ENCODE measurements at regions not wholly inside any gene's neighbourhood (a gene's known extent, or its start where the extent isn't known, plus 50 kb on each side); places are given as distances from the start of the nearest gene placed in this dataset.

DNA sequence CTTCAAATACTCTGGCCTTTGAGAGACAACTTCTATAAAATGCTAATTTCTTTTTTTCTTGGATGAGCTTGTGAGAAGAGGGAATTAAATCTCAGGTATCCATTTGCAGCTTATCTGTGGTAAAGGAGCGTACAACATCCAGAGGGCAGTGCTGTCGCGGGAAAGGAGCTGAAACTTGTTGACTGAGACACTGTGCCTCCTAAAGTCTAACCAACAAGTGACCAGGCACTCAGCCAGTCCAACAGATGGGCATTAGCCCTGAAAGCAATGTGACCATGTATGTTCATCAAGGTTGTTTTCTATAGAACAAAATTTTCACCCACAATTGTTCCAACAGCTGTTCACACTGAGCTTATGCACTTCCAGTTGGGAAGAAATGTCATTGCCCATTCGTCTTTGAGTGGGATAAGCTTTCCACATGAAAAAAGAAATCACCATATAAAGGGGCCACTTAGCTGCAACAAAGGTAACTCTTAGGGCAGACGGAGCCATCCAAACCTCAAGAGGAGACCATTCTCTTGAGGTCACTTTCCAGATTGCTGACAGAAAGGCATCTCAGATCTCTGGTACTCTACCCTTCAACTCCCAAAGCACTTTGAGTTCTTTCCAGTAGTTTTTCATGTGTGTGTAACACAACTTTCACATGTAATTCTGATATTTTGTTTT is 244.8 kb upstream of the NEIL3 start:
- H3K4me3 ChIP-seq (ENCODE audit: low read length), result no peak overlapping the region
- no peaks in the 10 kb centered on the region for H3K79me2 ChIP-seq (ENCODE audit: low read length)

GRCh38 chr4:177066746-177067145 is 242.9 kb upstream of the NEIL3 start:
- Histone ChIP-seq H3K79me2 (ENCODE audit: low read length) (no peaks in the 10 kb centered on the region), H2AFZ (ENCODE audit: low read depth, low read length) (no peak overlapping the region), H3K9ac (ENCODE audit: low read length) (no peak overlapping the region), H4K20me1 (ENCODE audit: insufficient read depth, low read length) (no peaks in the 10 kb centered on the region), H3K27me3 (ENCODE audit: low read depth, low read length) (no peaks in the 10 kb centered on the region), H3K4me2 (ENCODE audit: low read length) (no peak overlapping the region), H3K9me3 (ENCODE audit: insufficient read depth, low read length) (no peaks in the 10 kb centered on the region), H3K4me3 (ENCODE audit: low read length) (no peak overlapping the region), H3K27ac (ENCODE audit: low read length) (no peak overlapping the region), H3K4me1 (ENCODE audit: low read length) (no peaks in the 10 kb centered on the region), H3K36me3 (replicated peaks; ENCODE audit: low read depth, low read length) (no peaks in the 10 kb centered on the region)
- TF ChIP-seq EZH2phosphoT487 (IDR thresholded peaks at IDR 0.05; ENCODE audit: low read depth), result no peak
- TF ChIP-seq, protein P1, sequence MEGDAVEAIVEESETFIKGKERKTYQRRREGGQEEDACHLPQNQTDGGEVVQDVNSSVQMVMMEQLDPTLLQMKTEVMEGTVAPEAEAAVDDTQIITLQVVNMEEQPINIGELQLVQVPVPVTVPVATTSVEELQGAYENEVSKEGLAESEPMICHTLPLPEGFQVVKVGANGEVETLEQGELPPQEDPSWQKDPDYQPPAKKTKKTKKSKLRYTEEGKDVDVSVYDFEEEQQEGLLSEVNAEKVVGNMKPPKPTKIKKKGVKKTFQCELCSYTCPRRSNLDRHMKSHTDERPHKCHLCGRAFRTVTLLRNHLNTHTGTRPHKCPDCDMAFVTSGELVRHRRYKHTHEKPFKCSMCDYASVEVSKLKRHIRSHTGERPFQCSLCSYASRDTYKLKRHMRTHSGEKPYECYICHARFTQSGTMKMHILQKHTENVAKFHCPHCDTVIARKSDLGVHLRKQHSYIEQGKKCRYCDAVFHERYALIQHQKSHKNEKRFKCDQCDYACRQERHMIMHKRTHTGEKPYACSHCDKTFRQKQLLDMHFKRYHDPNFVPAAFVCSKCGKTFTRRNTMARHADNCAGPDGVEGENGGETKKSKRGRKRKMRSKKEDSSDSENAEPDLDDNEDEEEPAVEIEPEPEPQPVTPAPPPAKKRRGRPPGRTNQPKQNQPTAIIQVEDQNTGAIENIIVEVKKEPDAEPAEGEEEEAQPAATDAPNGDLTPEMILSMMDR (IDR thresholded peaks at IDR 0.05; ENCODE audit: low read depth, low read length), result no peak

More for the DNA sequence above, 244.8 kb upstream of the NEIL3 start:
- Histone ChIP-seq H3K9me3 (ENCODE audit: insufficient read depth, low read length) (no peaks in the 10 kb centered on the region), H3K4me2 (ENCODE audit: low read length) (no peak overlapping the region), H3K27ac (ENCODE audit: low read length) (no peak overlapping the region), H4K20me1 (ENCODE audit: insufficient read depth, low read length) (no peaks in the 10 kb centered on the region), H3K27me3 (ENCODE audit: low read depth, low read length) (no peaks in the 10 kb centered on the region), H3K36me3 (replicated peaks; ENCODE audit: low read depth, low read length) (no peaks in the 10 kb centered on the region), H3K4me1 (ENCODE audit: low read length) (no peaks in the 10 kb centered on the region), H2AFZ (ENCODE audit: low read depth, low read length) (no peak overlapping the region), H3K9ac (ENCODE audit: low read length) (no peak overlapping the region)
- TF ChIP-seq, protein P1 (IDR thresholded peaks at IDR 0.05; ENCODE audit: low read depth, low read length), result no peak
- TF ChIP-seq EZH2phosphoT487 (IDR thresholded peaks at IDR 0.05; ENCODE audit: low read depth), result no peak

DNA sequence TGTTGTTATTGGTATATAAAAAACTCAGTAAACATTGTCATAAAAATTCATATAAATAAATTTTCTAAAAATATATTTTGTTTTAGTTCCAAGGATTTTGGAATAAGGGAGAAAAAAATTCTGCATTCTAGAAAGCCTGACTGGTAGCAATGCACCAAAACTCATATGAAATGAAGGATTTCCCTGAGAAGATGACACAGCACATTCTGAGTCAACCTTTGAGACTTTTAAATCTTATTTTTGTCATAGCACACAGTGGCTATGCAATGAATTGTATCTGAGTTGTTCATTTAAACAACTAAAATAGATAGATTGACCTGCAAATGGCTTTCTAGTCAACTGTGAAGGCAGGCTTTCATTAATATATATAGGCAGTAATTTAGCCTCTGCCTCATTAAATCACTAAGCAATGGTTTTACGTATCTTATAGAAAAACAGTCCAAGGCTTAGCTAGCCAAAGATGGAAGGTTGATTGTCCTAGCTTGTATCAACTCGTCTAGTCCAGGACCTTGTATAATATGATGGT is 239.1 kb upstream of the NEIL3 start:
- Histone ChIP-seq H4K20me1 (ENCODE audit: insufficient read depth, low read length) (no peaks in the 10 kb centered on the region), H3K27ac (ENCODE audit: low read length) (no peak overlapping the region), H3K9me3 (ENCODE audit: insufficient read depth, low read length) (no peaks in the 10 kb centered on the region), H3K4me3 (ENCODE audit: low read length) (no peak overlapping the region), H3K4me1 (ENCODE audit: low read length) (no peaks in the 10 kb centered on the region), H2AFZ (ENCODE audit: low read depth, low read length) (no peak overlapping the region), H3K36me3 (replicated peaks; ENCODE audit: low read depth, low read length) (no peaks in the 10 kb centered on the region), H3K79me2 (ENCODE audit: low read length) (no peaks in the 10 kb centered on the region), H3K27me3 (ENCODE audit: low read depth, low read length) (no peaks in the 10 kb centered on the region), H3K9ac (ENCODE audit: low read length) (no peak overlapping the region), H3K4me2 (ENCODE audit: low read length) (no peak overlapping the region)
- no peak for TF ChIP-seq EZH2phosphoT487 (IDR thresholded peaks at IDR 0.05; ENCODE audit: low read depth)
- TF ChIP-seq, protein P1 (IDR thresholded peaks at IDR 0.05; ENCODE audit: low read depth, low read length), result no peak

- H4K20me1 ChIP-seq (ENCODE audit: insufficient read depth, low read length), result no peaks in the 10 kb centered on the region
- H3K27ac ChIP-seq (ENCODE audit: low read length), result no peak overlapping the region
- no peaks in the 10 kb centered on the region for H3K36me3 ChIP-seq (replicated peaks; ENCODE audit: low read depth, low read length)
- no peak overlapping the region for H3K9ac ChIP-seq (ENCODE audit: low read length)
- no peak overlapping the region for H2AFZ ChIP-seq (ENCODE audit: low read depth, low read length)
- H3K27me3 ChIP-seq (ENCODE audit: low read depth, low read length), result no peaks in the 10 kb centered on the region
- no peak overlapping the region for H3K4me3 ChIP-seq (ENCODE audit: low read length)
- TF ChIP-seq, protein P1 (IDR thresholded peaks at IDR 0.05; ENCODE audit: low read depth, low read length), result no peak
- no peaks in the 10 kb centered on the region for H3K79me2 ChIP-seq (ENCODE audit: low read length)
- H3K9me3 ChIP-seq (ENCODE audit: insufficient read depth, low read length), result no peaks in the 10 kb centered on the region
- H3K4me1 ChIP-seq (ENCODE audit: low read length), result no peaks in the 10 kb centered on the region
- H3K4me2 ChIP-seq (ENCODE audit: low read length), result no peak overlapping the region
Measured at GRCh38 chr4:177077095-177077971, 232.3 kb upstream of the NEIL3 start.
